Tongue (tissue), 1 donor: ENCODE measurements at regions not wholly inside any gene's neighbourhood (a gene's known extent, or its start where the extent isn't known, plus 50 kb on each side); places are given as distances from the start of the nearest gene placed in this dataset.

Experiments used
- DNase-seq: peaks from one replicate; pipeline ENCODE4 v3.0.0-alpha.2; 2015

- DNase-seq, result peak; percentile 35
Measured at GRCh38 chr16:27685807-27686206, 135.9 kb downstream of the KATNIP start.

- no peak for DNase-seq
Measured at GRCh38 chr16:27686926-27687325, 137.0 kb downstream of the KATNIP start.

DNA sequence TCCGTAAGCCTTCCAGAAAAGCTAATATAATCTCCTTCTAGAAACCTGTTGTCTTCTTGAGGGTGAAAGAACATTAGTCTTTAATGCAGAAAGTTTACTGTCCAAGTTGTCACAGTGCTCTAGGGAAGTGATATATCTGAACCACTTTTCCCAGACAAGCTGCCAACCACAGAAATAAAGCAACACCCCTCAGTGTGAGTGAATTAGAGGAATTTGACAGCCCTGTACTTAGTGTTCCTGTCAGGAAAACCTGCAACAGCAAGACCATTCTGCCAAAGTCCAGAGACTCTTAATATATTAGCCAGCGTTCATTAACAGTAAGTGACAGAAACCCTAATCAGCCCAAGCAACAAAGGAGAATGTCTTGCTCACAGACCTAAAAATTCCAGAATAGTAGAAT, 137.7 kb downstream of the KATNIP start:
- DNase-seq, result no peak

DNA sequence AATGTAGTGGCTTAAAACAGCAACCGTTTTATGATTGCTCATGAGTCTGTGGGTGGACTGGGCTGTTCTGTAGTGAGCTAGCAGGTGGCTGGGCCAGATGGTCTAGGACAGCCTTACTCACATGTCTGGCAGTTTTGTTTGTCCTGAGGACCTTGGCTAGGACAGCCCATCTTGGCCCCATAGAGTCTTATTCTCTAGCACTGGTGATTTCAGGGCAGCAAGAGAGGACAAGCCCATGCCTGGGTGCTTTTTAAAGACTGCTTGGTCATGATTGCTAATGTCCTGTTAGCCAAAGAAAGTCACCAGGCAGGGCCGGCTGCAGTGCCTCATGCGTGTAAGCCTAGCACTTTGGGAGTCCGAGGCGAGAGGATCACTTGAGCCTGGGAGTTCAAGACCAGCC, 139.8 kb downstream of the KATNIP start:
- DNase-seq, result peak; percentile 31

- peak; percentile 15 for DNase-seq
Measured at GRCh38 chr16:27690608-27691007, 140.7 kb downstream of the KATNIP start.

DNA sequence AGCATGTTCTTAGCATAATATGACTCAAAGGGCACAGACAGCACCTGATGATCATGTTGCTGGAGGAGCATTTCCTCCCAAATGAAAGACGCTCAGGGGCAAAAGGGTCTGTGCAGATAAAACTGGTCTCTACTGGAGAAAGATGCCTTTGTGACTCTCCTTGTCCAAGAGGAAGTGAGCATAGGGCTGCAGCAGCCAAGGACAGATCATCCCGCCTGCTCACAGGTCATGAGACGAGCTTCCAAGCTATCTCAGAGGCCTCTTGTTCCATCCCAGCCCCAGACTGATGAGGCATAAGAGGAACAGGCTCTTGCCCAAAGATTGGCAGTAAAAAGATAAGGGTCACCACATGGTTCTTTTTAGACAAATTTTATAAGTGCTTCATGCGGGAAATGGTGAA, 141.8 kb downstream of the KATNIP start:
- no peak for DNase-seq

GRCh38 chr16:27692576-27692975, 142.6 kb downstream of the KATNIP start:
- DNase-seq, result no peak

DNA sequence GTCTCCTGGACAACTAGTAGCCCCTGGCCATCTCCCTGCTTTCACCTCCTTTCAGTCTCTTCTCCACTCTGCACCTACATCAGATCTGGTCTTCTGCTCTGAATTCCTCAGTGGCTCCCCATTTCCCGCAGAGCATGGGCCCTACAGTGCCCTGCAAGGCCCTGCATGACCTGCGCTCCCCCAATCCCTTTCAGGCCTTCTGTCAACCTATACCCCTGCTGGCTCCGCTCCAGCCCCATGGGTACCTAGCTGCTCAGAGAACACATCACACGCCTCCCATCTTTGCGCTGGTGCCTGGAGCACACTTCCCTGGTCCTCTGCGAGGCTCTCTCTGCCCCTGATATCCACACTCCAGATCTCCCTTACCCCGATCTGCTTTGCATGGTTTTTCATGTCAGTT, 145.2 kb downstream of the KATNIP start:
- DNase-seq, result no peak

DNA sequence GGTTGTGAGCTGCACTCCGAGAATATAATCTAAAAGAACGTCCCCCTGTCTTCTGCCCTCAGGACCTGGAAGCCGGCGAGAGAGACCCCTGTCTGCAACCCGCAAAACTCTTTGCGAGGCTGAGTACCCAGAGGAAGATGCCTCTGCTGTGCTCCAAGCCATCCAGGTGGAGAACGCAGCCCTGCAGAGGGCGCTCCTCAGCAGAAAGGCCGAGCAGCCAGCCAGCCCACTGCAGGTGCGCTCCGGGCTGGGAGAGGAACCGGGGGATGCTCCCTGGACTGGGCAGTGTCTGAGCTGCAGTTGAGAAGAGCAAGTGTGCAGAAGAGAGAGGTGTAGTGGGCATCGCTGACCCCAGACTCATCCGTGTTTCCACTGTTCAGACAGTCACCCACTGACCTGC, 148.3 kb downstream of the KATNIP start:
- peak; percentile 20 for DNase-seq

GRCh38 chr16:27698746-27699145, 148.8 kb downstream of the KATNIP start:
- DNase-seq, result no peak

DNA sequence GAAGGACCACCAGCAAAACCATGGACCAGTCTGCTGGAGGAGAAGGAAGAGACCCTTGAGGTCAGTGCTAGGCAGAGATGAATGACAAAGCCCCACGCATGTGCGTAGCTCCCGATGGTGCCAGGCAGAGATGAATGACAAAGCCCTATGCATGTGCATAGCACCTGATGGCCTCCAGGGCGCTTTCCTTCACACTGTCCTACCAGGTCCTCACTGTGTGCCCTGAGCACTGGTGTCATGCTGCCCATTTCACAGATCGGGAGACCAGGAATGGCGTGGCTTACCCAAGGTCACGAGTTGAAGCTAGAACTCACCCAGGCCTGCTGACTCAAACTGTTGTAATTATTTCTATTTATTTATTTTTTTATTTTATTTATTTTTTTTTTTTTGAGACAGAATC, 149.6 kb downstream of the KATNIP start:
- DNase-seq, result no peak

- no peak for DNase-seq
Measured at GRCh38 chr16:27700304-27700995, 150.5 kb downstream of the KATNIP start.

DNA sequence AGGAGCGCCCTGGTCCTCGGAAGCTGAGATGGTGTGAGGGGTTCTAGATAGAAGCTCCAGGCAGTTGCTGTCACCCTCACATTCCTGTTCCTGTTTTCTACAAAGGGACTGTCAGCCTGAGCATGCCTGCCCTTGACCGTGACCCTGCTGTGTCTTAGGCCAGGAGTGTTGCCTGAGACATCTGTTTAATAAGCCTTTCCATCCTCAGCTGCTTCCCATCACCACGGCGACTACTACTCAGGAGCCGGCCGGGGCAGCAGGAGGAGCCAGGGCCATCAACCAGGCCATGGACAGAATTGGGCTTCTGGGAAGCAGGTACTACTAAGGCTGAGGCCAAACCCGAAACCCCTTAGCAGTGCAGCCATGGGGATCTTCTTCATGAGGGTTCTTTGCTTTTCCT, 151.4 kb downstream of the KATNIP start:
- DNase-seq, result no peak

- no peak for DNase-seq
Measured at GRCh38 chr16:27703121-27703520, 153.2 kb downstream of the KATNIP start.

GRCh38 chr16:27703545-27703944, 153.6 kb downstream of the KATNIP start:
- DNase-seq, result no peak

- DNase-seq, result no peak
Measured at GRCh38 chr16:27704252-27704651, 154.3 kb downstream of the KATNIP start.

GRCh38 chr16:27706156-27706865, 156.4 kb downstream of the KATNIP start:
- no peak for DNase-seq

DNA sequence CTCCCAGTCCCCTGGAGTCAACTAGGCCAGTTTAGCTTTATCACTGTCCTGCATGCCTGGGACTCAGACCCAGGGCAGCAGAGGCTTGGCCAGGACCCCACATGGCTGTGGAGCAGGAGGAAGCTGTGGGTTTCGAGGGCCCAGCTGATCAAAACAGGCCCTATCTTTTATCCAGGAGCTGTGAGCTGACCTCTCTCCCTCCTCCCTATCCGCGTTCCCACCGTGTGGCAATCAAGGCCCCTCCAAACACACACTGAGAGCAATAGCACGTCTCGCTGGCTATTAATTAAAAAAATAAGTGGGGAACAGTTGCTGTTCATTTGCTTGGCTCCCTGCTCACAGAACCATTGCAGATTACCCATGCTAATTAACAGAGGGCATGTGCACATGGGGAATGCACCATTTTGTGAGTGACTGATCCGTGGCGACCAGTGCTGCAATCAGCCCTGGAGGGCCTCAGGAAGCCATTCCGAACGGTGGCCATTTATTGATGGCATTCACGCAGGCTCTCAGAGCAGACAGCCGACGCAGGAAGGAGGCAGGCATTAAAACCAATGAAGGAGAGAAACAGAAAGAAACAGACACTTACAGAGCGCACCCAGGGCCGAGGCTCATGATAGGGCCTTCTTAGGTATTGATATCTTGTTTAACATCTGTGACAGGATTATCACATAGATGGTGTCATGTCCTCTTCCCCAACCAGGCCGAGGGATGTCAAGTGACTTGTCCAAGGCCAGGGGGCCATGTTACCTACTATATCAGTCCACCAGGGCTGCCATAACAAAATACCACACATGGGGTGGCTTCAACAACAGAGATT, 157.1 kb downstream of the KATNIP start:
- no peak for DNase-seq

DNA sequence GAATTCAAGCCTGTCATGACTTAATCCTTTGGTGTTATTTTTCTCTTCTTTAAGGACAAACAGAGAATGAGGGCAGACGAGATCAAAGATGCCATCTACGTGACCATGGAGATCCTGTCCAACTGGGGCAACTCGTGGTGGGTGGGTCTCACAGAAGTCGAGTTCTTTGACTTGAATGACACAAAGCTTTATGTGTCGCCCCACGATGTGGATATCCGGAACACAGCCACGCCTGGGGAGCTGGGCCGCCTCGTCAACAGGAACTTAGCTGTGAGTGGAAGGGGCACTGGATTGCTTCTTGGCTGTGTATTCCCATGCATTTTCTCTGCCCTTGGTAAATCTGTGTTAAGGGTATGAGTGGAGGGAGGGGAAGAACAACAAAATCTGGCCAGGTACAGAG, 158.7 kb downstream of the KATNIP start:
- no peak for DNase-seq

- DNase-seq, result peak; percentile 12
Measured at GRCh38 chr16:27712251-27712711, 162.3 kb downstream of the KATNIP start.

- peak; percentile 68 for DNase-seq
Measured at GRCh38 chr16:27717726-27718125, 167.8 kb downstream of the KATNIP start.

DNA sequence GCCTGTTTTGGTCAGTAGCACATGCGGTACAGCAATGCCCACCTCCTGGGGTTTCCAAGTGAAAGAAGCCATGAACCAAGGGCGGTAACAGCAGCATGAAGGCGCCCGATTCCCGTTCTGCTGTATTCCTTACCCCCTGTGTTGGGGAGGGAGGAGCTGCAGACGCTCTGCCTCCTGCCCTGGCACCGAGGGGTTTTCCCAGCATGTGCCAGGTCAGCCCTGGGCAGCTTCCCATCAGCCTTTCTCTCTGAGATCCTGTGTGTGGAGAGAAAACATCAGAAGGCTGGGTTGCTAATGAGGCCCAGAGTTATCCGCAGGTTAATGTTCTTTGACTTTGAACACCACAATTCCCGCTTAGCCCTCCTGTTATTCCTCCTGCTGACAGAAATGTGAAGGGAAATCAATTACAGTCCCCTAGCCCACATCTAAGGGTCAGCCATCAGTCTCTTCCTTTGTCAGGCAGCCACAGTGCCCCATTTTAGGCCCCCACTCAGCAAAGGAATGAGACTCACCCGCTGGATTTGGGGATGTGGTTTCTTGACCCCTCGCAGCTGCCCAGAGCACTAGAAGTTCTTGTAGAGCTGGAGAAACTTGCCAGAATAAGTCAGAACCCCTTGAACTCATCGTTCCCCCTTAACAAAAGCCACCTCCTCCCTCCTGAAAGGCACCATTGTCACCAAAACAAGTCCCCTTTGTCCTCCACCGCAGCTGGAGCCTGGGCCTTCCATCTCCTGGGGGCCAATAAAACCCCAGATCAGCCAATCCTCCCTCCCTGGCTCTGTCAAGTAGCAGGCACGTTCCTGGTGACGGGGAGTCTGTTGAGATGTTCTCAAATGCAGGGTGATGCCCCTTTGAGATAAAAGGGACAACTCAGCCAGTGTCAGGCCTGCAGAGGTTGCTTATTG, 168.5 kb downstream of the KATNIP start:
- peak; percentile 78 for DNase-seq
